ENCODE measurements at regions not wholly inside any gene's neighbourhood (a gene's known extent, or its start where the extent isn't known, plus 50 kb on each side); places are given as distances from the start of the nearest gene placed in this dataset.
"Not testable (repeated sequence)": the region's sequence is repeated elsewhere in the genome, so short reads cannot be mapped to it uniquely, and the experiment has no call there.

- FAIRE-seq; DNase-seq (ENCODE audit: insufficient read length, low spot score): not testable (repeated sequence)
Observed at GRCh38 chr2:55124682-55125081, 74.4 kb upstream of the RTN4 start.

DNA sequence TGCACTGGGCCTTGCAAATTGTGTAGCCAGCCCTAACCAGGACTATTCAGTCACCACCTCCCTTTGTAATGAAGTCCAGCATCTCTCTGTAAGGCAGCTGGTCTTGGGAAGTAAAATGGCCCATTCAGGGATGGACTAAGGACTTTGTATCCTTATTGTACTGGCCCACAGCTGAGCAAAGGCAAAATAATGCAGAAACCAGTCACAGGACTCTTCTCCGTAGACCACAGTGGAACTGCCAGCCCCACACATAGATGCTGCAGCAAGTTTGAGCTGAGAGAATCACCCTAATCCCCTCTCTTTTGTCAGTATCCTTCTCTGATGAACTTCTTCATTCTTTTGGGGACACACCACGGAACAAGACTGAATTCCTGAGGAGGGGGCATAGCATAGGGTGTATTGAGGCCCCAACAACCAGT is 73.6 kb upstream of the RTN4 start:
- DNase-seq (ENCODE audit: insufficient read length, low spot score) (no peak), FAIRE-seq (no peak)

GRCh38 chr2:55120634-55121359 is 70.5 kb upstream of the RTN4 start:
- FAIRE-seq (peak; percentile 16), DNase-seq (ENCODE audit: insufficient read length, low spot score) (peak; percentile 76)

DNA sequence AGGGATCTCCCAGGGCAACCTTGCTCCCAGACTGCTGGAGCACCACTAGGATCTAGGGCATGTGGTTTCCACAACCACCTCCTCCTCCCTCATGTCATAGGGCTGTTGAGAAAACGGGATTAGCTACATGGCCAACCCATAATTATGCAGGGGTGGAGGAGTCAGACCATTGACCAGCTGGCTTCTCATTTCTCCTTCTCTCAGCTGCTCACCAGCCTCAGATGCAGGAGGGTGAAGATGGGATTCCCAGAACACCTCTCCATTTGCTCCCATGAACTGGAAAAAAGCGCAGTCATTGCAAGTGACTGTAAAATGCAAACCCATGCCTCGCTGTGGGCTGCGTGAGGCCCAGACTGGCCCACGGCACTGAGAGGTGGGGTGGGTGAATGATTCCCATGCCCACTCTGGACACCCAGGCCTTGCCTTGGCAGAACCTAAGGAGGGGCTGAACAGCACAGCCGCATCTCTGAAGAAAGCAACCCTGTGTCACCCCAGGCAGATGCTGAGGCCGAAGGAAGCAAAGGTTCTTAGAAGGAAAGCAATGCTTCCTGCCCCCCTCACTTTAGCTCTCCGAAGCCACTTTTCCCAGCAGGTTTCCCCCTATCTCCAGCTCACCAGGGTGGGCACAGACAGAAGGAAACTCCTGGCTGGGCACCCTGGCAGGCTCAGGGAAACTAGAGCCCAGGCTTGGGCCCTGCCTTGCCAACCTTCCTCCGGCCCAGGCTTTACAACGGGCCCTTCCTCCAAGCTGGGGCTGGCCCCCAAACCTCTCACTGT is 69.6 kb upstream of the RTN4 start:
- FAIRE-seq: no peak
- DNase-seq (ENCODE audit: insufficient read length, low spot score): no peak

GRCh38 chr2:55118643-55119083 is 68.4 kb upstream of the RTN4 start:
- DNase-seq (ENCODE audit: insufficient read length, low spot score): no peak
- no peak for FAIRE-seq

- DNase-seq (ENCODE audit: insufficient read length, low spot score) (no peak), FAIRE-seq (no peak)
Observed at GRCh38 chr2:55116966-55117365, 66.7 kb upstream of the RTN4 start.

GRCh38 chr2:55116598-55116964 is 66.3 kb upstream of the RTN4 start:
- FAIRE-seq (no peak), DNase-seq (ENCODE audit: insufficient read length, low spot score) (no peak)

DNA sequence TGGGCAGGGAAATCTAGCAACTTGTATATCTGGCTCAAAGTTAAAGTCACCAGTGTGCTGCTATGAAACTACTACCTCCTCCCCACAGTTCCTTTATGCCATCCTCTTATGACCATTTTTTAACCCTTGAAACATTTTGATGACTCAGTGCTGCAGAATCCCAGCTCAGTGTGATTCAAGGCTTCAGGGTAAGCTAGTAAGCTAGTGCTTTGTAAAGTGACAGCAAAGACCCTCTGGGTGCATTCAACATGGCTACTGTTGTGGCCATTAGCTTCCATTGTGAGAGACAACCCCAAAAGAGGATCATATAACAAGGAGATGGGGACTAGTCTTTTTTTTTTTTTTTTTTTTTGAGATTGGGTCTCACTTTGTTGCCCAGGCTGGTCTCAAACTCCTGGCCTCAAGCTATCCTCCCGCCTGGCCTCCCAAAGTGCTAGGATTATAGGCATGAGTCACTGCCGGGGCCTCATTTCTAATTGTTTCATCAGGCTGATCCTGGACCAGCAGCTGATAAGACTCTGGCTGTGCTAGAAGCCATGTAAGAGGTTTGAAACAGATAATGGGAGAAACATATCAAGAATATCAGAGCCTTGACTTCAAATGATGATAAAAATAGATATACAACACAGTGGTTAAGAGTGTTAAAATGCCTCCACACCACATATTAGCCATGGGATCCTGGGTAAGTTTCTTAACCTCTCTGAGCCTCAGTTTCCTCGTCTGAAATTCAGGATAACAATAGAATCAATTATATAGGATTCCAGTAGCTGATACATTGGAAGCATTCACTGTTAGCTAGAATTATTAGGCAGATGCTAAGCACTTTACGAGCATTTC is 65.7 kb upstream of the RTN4 start:
- DNase-seq (ENCODE audit: insufficient read length, low spot score): peak; percentile 57
- peak; percentile 54 for FAIRE-seq

- DNase-seq (ENCODE audit: insufficient read length, low spot score) (no peak), FAIRE-seq (no peak)
Observed at GRCh38 chr2:55114597-55114996, 64.3 kb upstream of the RTN4 start.

DNA sequence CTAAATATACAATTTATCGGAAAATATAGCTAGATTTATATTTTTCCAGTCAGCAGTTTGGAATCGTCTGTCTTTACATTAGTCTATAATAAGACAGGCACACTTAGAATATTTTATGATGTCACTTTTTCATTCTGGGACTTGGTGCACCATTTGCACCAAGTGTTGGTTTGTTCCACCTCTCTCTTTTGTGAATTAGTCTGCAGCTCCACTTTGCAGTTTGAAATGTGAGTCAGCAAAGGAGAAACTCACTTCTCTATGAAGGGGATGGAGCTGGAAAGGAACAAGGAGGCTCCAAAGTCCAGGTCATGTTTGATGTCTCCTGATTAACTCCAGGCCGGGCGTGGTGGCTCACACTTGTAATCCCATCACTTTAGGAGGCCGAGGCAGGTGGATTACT is 63.8 kb upstream of the RTN4 start:
- DNase-seq (ENCODE audit: insufficient read length, low spot score) (no peak), FAIRE-seq (no peak)

- no peak for DNase-seq (ENCODE audit: insufficient read length, low spot score)
- FAIRE-seq: no peak
Observed at GRCh38 chr2:55112229-55113031, 62.2 kb upstream of the RTN4 start.

DNA sequence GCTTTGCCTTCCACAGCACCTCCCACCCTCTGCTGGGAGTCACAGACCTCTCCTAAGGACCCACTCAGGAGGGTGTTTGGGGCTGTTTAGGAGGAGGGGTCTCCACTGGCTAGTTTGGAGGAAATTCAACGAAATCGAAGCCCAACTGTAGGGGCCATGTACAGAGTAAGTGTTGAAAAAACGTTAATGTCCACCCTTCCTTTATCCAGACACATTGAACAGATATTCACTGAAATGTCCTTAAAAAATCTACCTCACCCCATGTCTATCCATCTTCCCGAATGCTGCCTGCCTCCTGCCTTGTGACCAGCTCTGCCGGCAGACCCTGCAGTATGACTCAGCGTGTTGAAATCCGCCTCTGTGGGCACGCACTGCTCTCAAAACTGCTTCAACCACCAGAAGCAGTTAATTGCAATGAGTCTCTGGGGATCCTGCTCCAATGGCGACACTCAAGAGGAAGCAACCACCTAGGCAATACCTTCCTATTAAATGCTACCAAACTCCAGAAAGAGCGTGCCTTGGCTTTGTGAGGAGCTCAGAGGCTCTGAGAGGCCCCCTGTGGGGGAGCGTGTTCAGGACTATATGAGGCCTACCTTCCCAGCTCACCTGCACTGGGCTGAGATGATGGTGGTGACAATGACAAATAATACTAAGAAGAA is 61.4 kb upstream of the RTN4 start:
- FAIRE-seq: peak; percentile 90
- DNase-seq (ENCODE audit: insufficient read length, low spot score): peak; percentile 89

- FAIRE-seq (no peak), DNase-seq (ENCODE audit: insufficient read length, low spot score) (no peak)
Observed at GRCh38 chr2:55111230-55111569, 60.9 kb upstream of the RTN4 start.

GRCh38 chr2:55109219-55109891 is 59.1 kb upstream of the RTN4 start:
- DNase-seq (ENCODE audit: insufficient read length, low spot score): no peak
- FAIRE-seq: no peak

- FAIRE-seq (no peak), DNase-seq (ENCODE audit: insufficient read length, low spot score) (no peak)
Observed at GRCh38 chr2:55108456-55109160, 58.4 kb upstream of the RTN4 start.

DNA sequence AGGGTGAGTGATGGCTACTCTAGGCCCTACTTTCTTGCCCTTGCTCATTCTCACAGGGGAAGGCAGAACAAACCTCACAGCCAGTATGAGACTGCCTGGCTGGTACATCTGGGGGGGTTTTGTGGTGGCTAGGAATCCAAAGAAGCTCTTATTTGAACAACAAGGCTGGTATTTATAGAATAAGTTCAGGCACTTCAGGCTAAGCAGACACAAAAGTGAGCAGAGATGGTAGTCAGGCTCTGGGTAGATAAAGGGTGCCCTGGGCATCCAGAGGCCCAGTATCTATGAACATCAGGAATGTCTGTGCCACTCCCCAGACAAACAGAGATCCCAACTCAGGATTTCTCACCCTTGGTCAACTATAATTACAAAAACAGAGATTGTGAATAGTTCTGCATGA is 57.2 kb upstream of the RTN4 start:
- DNase-seq (ENCODE audit: insufficient read length, low spot score): no peak
- no peak for FAIRE-seq

- FAIRE-seq (peak; percentile 69), DNase-seq (ENCODE audit: insufficient read length, low spot score) (no peak)
Observed at GRCh38 chr2:55106148-55106547, 55.9 kb upstream of the RTN4 start.

DNA sequence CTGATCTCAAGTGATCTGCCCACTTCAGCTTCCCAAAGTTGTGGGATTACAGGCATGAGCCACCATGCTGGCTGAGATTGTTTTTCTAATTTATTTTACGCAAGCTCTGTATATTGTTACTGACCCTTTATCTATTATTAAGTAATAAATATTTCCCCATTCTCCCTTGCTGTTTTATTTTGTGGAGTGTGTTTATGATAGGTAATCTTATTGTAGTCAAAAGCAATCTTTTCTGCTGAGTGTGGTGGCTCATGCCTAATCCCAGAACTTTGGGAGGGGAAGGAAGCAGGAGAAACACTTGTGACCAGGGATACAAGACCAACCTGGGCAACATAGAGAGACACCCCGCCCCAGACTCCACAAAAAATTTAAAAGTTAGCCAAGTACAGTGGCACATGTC is 55.2 kb upstream of the RTN4 start:
- FAIRE-seq (no peak), DNase-seq (ENCODE audit: insufficient read length, low spot score) (no peak)

GRCh38 chr2:55103046-55103445 is 52.8 kb upstream of the RTN4 start:
- DNase-seq (ENCODE audit: insufficient read length, low spot score) (no peak), FAIRE-seq (no peak)
